MCF 10A (cell line): ENCODE measurements at regions not wholly inside any gene's neighbourhood (a gene's known extent, or its start where the extent isn't known, plus 50 kb on each side); places are given as distances from the start of the nearest gene placed in this dataset.

ENCODE experiments used
- BruUV-seq: library from RNA; stranded (reverse); fragments of 400-500 nt; replicated peaks from 2 replicates; lab custom pipeline; 2021; lab: Mats Ljungman, UMichigan
- CTCF ChIA-PET: fragments of 300-600 bp; sonication (Branson Sonifier 250); formaldehyde crosslinking; extraction: SDS; loops from one replicate; lab custom pipeline; 2021; ENCODE audit warnings: antibody characterized with exemption, inconsistent platforms; lab: Yijun Ruan, JAX
- POLR2A ChIA-PET: fragments of 300-600, 350-650 bp; sonication (Branson Sonifier 250); formaldehyde crosslinking; extraction: SDS; loops from one replicate; lab custom pipeline; 2020; ENCODE audit warnings: antibody characterized with exemption, inconsistent platforms; lab: Yijun Ruan, JAX
- DNase-seq: peaks from one replicate; pipeline ENCODE4 v3.0.0-alpha.2; 2018; ENCODE audit not compliant: unreplicated experiment
- H3K27ac Mint-ChIP-seq: one replicate; pipeline ENCODE4 v1.8.0; 2022; ENCODE audit warnings: mild to moderate bottlenecking, low read depth, mixed read lengths; ENCODE audit not compliant: unreplicated experiment
- H3K27me3 Mint-ChIP-seq: one replicate; pipeline ENCODE4 v1.8.0; 2022; ENCODE audit warnings: mixed read lengths; ENCODE audit not compliant: insufficient read depth, unreplicated experiment
- H3K36me3 Mint-ChIP-seq: one replicate; pipeline ENCODE4 v1.8.0; 2022; ENCODE audit warnings: mild to moderate bottlenecking, moderate library complexity, mixed read lengths; ENCODE audit not compliant: insufficient read depth, unreplicated experiment
- H3K4me1 Mint-ChIP-seq: one replicate; pipeline ENCODE4 v1.8.0; 2022; ENCODE audit warnings: mixed read lengths; ENCODE audit not compliant: insufficient read depth, unreplicated experiment
- H3K4me3 Mint-ChIP-seq: one replicate; pipeline ENCODE4 v1.8.0; 2022; ENCODE audit warnings: mild to moderate bottlenecking, moderate library complexity, mixed read lengths; ENCODE audit not compliant: unreplicated experiment
- H3K9me3 Mint-ChIP-seq: one replicate; pipeline ENCODE4 v1.8.0; 2022; ENCODE audit warnings: mixed read lengths; ENCODE audit not compliant: unreplicated experiment
- CTCF ChIP-seq: fragments of 200-600 bp; IDR thresholded peaks from one replicate; pipeline ENCODE4 v1.8.0; 2022; ENCODE audit warnings: antibody characterized with exemption, mild to moderate bottlenecking; ENCODE audit not compliant: unreplicated experiment
- intact Hi-C: fragments of 100-400 bp; cut with micrococcal nuclease; formaldehyde crosslinking; loops from 2 replicates; pipeline ENCODE4 v1.14.1; 2022

- peaks cover 9% of the 10 kb centered on the region for H3K4me1 Mint-ChIP-seq
- no peaks in the 10 kb centered on the region for H3K27me3 Mint-ChIP-seq
- no peaks in the 10 kb centered on the region for H3K36me3 Mint-ChIP-seq
- no peak for DNase-seq
- POLR2A ChIA-PET, result no interaction called here
- H3K4me3 Mint-ChIP-seq, result no peak overlapping the region
- H3K9me3 Mint-ChIP-seq, result no peaks in the 10 kb centered on the region
- BruUV-seq, result no TSS peak
- H3K27ac Mint-ChIP-seq, result no peak overlapping the region
- intact Hi-C loops, result no loop called here
- CTCF ChIA-PET, result interaction anchor here (0.7 to 1.1 kb wide), 2 partner anchors 121 to 392 kb away, joined by 3 read pairs; no protein-coding TSS in a partner anchor
- TF ChIP-seq CTCF, result no peak
Measured at GRCh38 chr2:118183381-118183780, 95.1 kb downstream of the INSIG2 start.

GRCh38 chr2:118179445-118179844 is 91.2 kb downstream of the INSIG2 start:
- no peaks in the 10 kb centered on the region for H3K9me3 Mint-ChIP-seq
- no peak for DNase-seq
- BruUV-seq, result no TSS peak
- POLR2A ChIA-PET, result no interaction called here
- TF ChIP-seq CTCF, result no peak
- H3K27me3 Mint-ChIP-seq, result peaks cover 7% of the 10 kb centered on the region
- CTCF ChIA-PET, result interaction anchor here (1.1 kb wide), 1 partner anchor 12 kb away, joined by 4 read pairs; no protein-coding TSS in a partner anchor
- no peaks in the 10 kb centered on the region for H3K4me1 Mint-ChIP-seq
- H3K4me3 Mint-ChIP-seq, result no peak overlapping the region
- intact Hi-C loops, result no loop called here
- H3K36me3 Mint-ChIP-seq, result no peaks in the 10 kb centered on the region
- no peak overlapping the region for H3K27ac Mint-ChIP-seq

GRCh38 chr2:118177884-118178283 is 89.6 kb downstream of the INSIG2 start:
- H3K4me1 Mint-ChIP-seq, result no peaks in the 10 kb centered on the region
- DNase-seq, result no peak
- no peak for TF ChIP-seq CTCF
- CTCF ChIA-PET, result interaction anchor here (0.6 to 1.4 kb wide), 5 partner anchors 11 to 426 kb away, joined by 3 to 5 read pairs (median 3); no protein-coding TSS in a partner anchor
- H3K27me3 Mint-ChIP-seq, result peaks cover 8% of the 10 kb centered on the region
- no peak overlapping the region for H3K4me3 Mint-ChIP-seq
- H3K27ac Mint-ChIP-seq, result no peak overlapping the region
- POLR2A ChIA-PET, result interaction anchor here (0.6 kb wide), 1 partner anchor 90 kb away, joined by 3 read pairs; the partner anchor contains the start of gene INSIG2
- no peaks in the 10 kb centered on the region for H3K9me3 Mint-ChIP-seq
- intact Hi-C loops, result no loop called here
- no peaks in the 10 kb centered on the region for H3K36me3 Mint-ChIP-seq
- BruUV-seq, result no TSS peak

GRCh38 chr2:118177318-118177717 is 89.0 kb downstream of the INSIG2 start:
- no peak overlapping the region for H3K4me3 Mint-ChIP-seq
- TF ChIP-seq CTCF, result no peak
- BruUV-seq, result no TSS peak
- ChIA-PET CTCF (interaction anchor here (0.6 to 1.4 kb wide), 5 partner anchors 10 to 427 kb away, joined by 3 to 5 read pairs (median 3); no protein-coding TSS in a partner anchor), POLR2A (interaction anchor here (0.6 kb wide), 1 partner anchor 89 kb away, joined by 3 read pairs; the partner anchor contains the start of gene INSIG2)
- H3K27ac Mint-ChIP-seq, result no peak overlapping the region
- no peaks in the 10 kb centered on the region for H3K9me3 Mint-ChIP-seq
- intact Hi-C loops, result no loop called here
- DNase-seq, result no peak
- peaks cover 8% of the 10 kb centered on the region for H3K27me3 Mint-ChIP-seq
- H3K36me3 Mint-ChIP-seq, result no peaks in the 10 kb centered on the region
- no peaks in the 10 kb centered on the region for H3K4me1 Mint-ChIP-seq
